ENCODE measurements at regions not wholly inside any gene's neighbourhood (a gene's known extent, or its start where the extent isn't known, plus 50 kb on each side); places are given as distances from the start of the nearest gene placed in this dataset.

GRCh38 chr4:33126002-33126401 lies 2405.8 kb downstream of the PCDH7 start:
- TF ChIP-seq CTCF (conservative IDR thresholded peaks at IDR 0.05; ENCODE audit: low read length) (no peak), EZH2phosphoT487 (IDR thresholded peaks at IDR 0.05; ENCODE audit: borderline replicate concordance, low read depth, low read length) (no peak)
